Adrenal gland (tissue), 9 donors: ENCODE measurements at regions not wholly inside any gene's neighbourhood (a gene's known extent, or its start where the extent isn't known, plus 50 kb on each side); places are given as distances from the start of the nearest gene placed in this dataset.

Experiments used
- DNase-seq, 7 donors: peaks; one replicate each; pipeline ENCODE4 v3.0.0-alpha.2; 2019 to 2020
- H3K27ac ChIP-seq, 5 donors: fragments of 200-600 bp; sonication (generic) in 4 of 5; 1 replicate in 3 of 5; 2 replicates in 2 of 5; pipeline versions ENCODE4 v1.5.1 to v1.8.0; 2016 to 2020; ENCODE audit warnings: mild to moderate bottlenecking in 1 of 5
- H3K27me3 ChIP-seq: fragments of 200-600 bp; 2 replicates; pipeline ENCODE4 v1.8.0; 2021
- H3K36me3 ChIP-seq, 2 donors: fragments of 200-600 bp; replicated peaks in 1 of 2; 1 replicate in 1 of 2; 2 replicates in 1 of 2; pipeline versions ENCODE4 v1.5.1 to v1.8.0; 2018 to 2022
- H3K4me1 ChIP-seq, 2 donors: fragments of 200-600 bp; replicated peaks in 1 of 2; 1 replicate in 1 of 2; 2 replicates in 1 of 2; pipeline versions ENCODE4 v1.5.1 to v1.8.0; 2018 to 2021
- H3K4me3 ChIP-seq, 4 donors: fragments of 200-600 bp; sonication (generic) in 3 of 4; one replicate each; pipeline ENCODE4 v1.5.1; 2016 to 2018
- H3K9me3 ChIP-seq, 3 donors: fragments of 200-600 bp; sonication (generic) in 1 of 3; replicated peaks in 1 of 3; 1 replicate in 2 of 3; 2 replicates in 1 of 3; pipeline versions ENCODE4 v1.5.1 to v1.8.0; 2016 to 2021
- POLR2A ChIP-seq, 2 donors: fragments of 450-650 bp; IDR thresholded peaks; one replicate each; pipeline ENCODE4 v1.6.1; 2017; ENCODE audit warnings: antibody characterized with exemption in 2 of 2, mild to moderate bottlenecking in 2 of 2, moderate library complexity in 1 of 2
- WGBS, 4 donors: extraction: QIAGEN DNeasy Blood & Tissue Kit in 2 of 4; methylation state at CpG; one replicate each; pipeline versions ENCODE4 v1.1.5 to v1.1.7; 2013 to 2017; 5-methylcytosine and 5-hydroxymethylcytosine counted together
- intact Hi-C, 2 donors: fragments of 100-400 bp; cut with DNase I; formaldehyde crosslinking; loops; one replicate each; pipeline versions ENCODE4 v1.14.1 to v1.15.0; 2022 to 2023
- TF ChIP-seq, protein P1 (sequence below), 6 experiments: fragments of 450-650 bp in 4 of 6; fragments of 200-600 bp in 2 of 6; sonication (generic) in 1 of 6; IDR thresholded peaks; 1 replicate in 5 of 6; 2 replicates in 1 of 6; pipeline versions ENCODE4 v1.5.1 to v1.8.0; 2016 to 2021; ENCODE audit warnings: antibody characterized with exemption in 6 of 6, mild to moderate bottlenecking in 2 of 6, moderate library complexity in 1 of 6
- donor health status: healthy with polysubstance abuse.
- donor health status: Bipolar disorder and iron deficiency.
- donor health status: DM: yes; HTN: yes; CAD: no.
- donor health status: DM: no; HTN: no; CAD: no.
- donor health status: DM: no; HTN: no; CAD: no.

DNA sequence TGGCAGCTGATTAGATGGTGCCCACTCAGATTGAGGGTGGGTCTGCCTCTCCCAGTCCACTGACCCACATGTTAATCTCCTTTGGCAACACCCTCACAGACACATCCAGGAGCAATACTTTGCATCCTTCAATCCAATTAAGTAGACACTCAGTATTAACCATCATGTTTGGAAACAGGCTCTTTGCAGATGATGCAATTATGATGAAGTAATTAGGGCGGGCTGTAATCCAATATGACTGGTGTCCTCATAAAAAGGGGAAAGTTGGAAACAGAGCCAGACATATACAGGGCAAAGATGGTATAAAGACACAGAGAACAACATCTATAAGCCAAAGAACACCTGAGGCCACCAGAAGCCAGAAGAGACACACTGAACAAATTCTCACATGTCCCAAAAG, 658.6 kb downstream of the CCSER2 start:
- DNase-seq: no peak
- H3K27ac ChIP-seq: no peak overlapping the region
- no peaks in the 10 kb centered on the region for H3K36me3 ChIP-seq
- no peak overlapping the region for H3K4me3 ChIP-seq
- intact Hi-C loops: no loop called here
- H3K4me1 ChIP-seq: no peaks in the 10 kb centered on the region
- TF ChIP-seq POLR2A (IDR thresholded peaks at IDR 0.05): no peak
- TF ChIP-seq, protein P1, sequence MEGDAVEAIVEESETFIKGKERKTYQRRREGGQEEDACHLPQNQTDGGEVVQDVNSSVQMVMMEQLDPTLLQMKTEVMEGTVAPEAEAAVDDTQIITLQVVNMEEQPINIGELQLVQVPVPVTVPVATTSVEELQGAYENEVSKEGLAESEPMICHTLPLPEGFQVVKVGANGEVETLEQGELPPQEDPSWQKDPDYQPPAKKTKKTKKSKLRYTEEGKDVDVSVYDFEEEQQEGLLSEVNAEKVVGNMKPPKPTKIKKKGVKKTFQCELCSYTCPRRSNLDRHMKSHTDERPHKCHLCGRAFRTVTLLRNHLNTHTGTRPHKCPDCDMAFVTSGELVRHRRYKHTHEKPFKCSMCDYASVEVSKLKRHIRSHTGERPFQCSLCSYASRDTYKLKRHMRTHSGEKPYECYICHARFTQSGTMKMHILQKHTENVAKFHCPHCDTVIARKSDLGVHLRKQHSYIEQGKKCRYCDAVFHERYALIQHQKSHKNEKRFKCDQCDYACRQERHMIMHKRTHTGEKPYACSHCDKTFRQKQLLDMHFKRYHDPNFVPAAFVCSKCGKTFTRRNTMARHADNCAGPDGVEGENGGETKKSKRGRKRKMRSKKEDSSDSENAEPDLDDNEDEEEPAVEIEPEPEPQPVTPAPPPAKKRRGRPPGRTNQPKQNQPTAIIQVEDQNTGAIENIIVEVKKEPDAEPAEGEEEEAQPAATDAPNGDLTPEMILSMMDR (IDR thresholded peaks at IDR 0.05): no peak
- no peaks in the 10 kb centered on the region for H3K9me3 ChIP-seq
- no peaks in the 10 kb centered on the region for H3K27me3 ChIP-seq
- WGBS, 4 donors: 47 to 84% (median 64%) methylated on average over 1 of the region's 1 CpG

DNA sequence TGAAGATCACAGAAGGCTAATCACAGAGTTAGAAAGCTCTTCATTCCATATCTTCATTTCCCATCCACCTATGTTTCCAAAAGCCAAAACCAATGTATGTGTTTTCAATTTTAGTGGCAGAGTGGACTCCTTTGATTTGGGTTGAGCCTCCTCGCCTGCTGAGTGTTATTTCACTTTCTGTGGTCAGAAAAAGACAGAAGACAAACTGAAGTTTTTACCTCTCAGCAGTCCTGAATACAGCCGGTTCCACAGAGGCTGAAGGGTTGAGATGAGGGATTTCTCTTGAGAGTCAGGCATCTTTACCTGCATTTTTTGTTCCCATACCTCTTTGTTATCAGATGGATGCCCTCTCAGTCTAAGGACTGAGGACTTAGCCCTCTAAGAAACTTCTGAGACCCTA, 659.6 kb downstream of the CCSER2 start:
- Histone ChIP-seq H3K27ac (no peak overlapping the region), H3K27me3 (no peaks in the 10 kb centered on the region), H3K4me1 (no peaks in the 10 kb centered on the region), H3K9me3 (no peaks in the 10 kb centered on the region), H3K36me3 (no peaks in the 10 kb centered on the region), H3K4me3 (no peak overlapping the region)
- DNase-seq: no peak
- TF ChIP-seq POLR2A (IDR thresholded peaks at IDR 0.05): no peak
- TF ChIP-seq, protein P1 (IDR thresholded peaks at IDR 0.05): no peak
- 62 to 75% (median 70%) methylated on average over 2 of the region's 2 CpGs for WGBS, 4 donors
- intact Hi-C loops: no loop called here

DNA sequence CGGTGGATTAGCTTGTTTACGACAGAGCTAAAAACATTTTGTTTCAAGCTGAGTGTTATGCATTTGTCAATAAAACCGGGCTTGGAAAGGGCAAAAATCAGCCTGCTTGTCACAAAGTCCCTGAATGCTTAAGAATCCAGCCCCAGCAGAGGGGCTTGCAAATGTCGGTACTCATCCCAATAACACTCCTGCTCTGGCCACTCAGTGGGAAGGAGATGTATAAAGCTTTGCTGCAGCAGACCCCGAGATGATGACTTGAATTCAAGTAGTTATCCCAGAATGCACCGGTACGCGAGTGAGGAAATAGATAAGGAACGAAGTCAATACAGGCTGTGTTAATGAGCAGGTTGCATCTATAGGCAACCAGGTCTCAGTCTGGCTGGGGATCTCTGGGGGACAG, 662.3 kb downstream of the CCSER2 start:
- intact Hi-C loops: no loop called here
- H3K4me3 ChIP-seq: no peak overlapping the region
- WGBS, 4 donors: 55 to 75% (median 63%) methylated on average over 9 of the region's 9 CpGs
- no peaks in the 10 kb centered on the region for H3K27me3 ChIP-seq
- H3K9me3 ChIP-seq: no peaks in the 10 kb centered on the region
- H3K27ac ChIP-seq: no peak overlapping the region
- no peaks in the 10 kb centered on the region for H3K36me3 ChIP-seq
- DNase-seq: no peak
- H3K4me1 ChIP-seq: no peaks in the 10 kb centered on the region
- TF ChIP-seq, protein P1 (IDR thresholded peaks at IDR 0.05): no peak
- TF ChIP-seq POLR2A (IDR thresholded peaks at IDR 0.05): no peak

DNA sequence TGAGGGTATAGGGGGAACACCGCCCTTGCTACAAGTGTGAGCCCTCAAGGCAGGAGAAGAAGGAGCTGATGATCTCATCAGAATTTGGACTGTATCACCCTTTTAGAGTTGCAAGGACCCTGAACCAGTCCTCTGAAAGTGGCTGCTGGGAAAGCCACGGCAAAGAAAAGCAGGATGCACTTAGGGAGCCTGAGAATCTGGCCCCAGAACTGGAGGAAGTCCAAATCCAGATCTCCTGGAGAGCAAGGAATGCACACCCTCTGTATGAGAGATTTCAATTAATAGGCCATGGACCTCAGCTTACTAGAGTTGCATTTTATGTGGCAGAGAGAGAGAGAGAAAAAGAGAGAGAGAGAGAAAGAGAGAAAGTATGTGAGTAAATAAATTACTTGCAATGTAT, 662.9 kb downstream of the CCSER2 start:
- H3K4me1 ChIP-seq: no peaks in the 10 kb centered on the region
- 59 to 67% (median 65%) methylated on average over 2 of the region's 2 CpGs for WGBS, 4 donors
- no peaks in the 10 kb centered on the region for H3K27me3 ChIP-seq
- H3K27ac ChIP-seq: no peak overlapping the region
- no peaks in the 10 kb centered on the region for H3K36me3 ChIP-seq
- TF ChIP-seq, protein P1 (IDR thresholded peaks at IDR 0.05): no peak
- no peak for TF ChIP-seq POLR2A (IDR thresholded peaks at IDR 0.05)
- no peak overlapping the region for H3K4me3 ChIP-seq
- H3K9me3 ChIP-seq: no peaks in the 10 kb centered on the region
- intact Hi-C loops: no loop called here
- no peak for DNase-seq
